WTC11 (cell line): ENCODE measurements at regions not wholly inside any gene's neighbourhood (a gene's known extent, or its start where the extent isn't known, plus 50 kb on each side); places are given as distances from the start of the nearest gene placed in this dataset.

Experiments used
- ATAC-seq: fragments of 200-7000 bp; cut with Tn5 transposase; 2 replicates; pipeline ENCODE4 v1.10.0; 2021; ENCODE audit warnings: mild to moderate bottlenecking, moderate library complexity
- CTCF ChIA-PET: fragments of 300-600 bp; sonication (Branson Sonifier 250); formaldehyde crosslinking; loops from one replicate; lab custom pipeline; 2021; ENCODE audit warnings: antibody characterized with exemption; lab: Charles Lee
- POLR2A ChIA-PET: fragments of 350-600 bp; sonication (Branson Sonifier 250); formaldehyde crosslinking; loops from one replicate; lab custom pipeline; 2021; ENCODE audit warnings: antibody characterized with exemption; lab: Charles Lee
- DNase-seq: peaks from one replicate; pipeline ENCODE4 v3.0.0; 2021; ENCODE audit warnings: low spot score
- H3K27ac Mint-ChIP-seq: 2 replicates; pipeline ENCODE4 v1.8.0; 2021; ENCODE audit warnings: mixed read lengths
- H3K27me3 Mint-ChIP-seq: 2 replicates; pipeline ENCODE4 v1.8.0; 2021; ENCODE audit warnings: low read depth, mild to moderate bottlenecking, moderate library complexity, mixed read lengths
- H3K36me3 Mint-ChIP-seq: 2 replicates; pipeline ENCODE4 v1.8.0; 2021; ENCODE audit warnings: mixed read lengths
- H3K4me1 Mint-ChIP-seq: 2 replicates; pipeline ENCODE4 v1.8.0; 2022; ENCODE audit warnings: mixed read lengths
- H3K4me3 Mint-ChIP-seq: 2 replicates; pipeline ENCODE4 v1.8.0; 2021; ENCODE audit warnings: mild to moderate bottlenecking, moderate library complexity, mixed read lengths
- H3K9me3 Mint-ChIP-seq: 2 replicates; pipeline ENCODE4 v1.8.0; 2021; ENCODE audit warnings: mixed read lengths
- ATF1 ChIP-seq: sonication (generic); formaldehyde crosslinking; IDR thresholded peaks from 2 replicates; pipeline ENCODE4 v1.8.1; 2023; ENCODE audit warnings: mild to moderate bottlenecking, moderate library complexity, missing genetic modification reagents
- CBFB ChIP-seq: sonication (generic); formaldehyde crosslinking; IDR thresholded peaks from 2 replicates; pipeline ENCODE4 v1.8.1; 2022; ENCODE audit warnings: mild to moderate bottlenecking, low read depth, missing genetic modification reagents
- CREB1 ChIP-seq: sonication (generic); formaldehyde crosslinking; IDR thresholded peaks from 2 replicates; pipeline ENCODE4 v1.8.0; 2023; ENCODE audit warnings: mild to moderate bottlenecking, missing genetic modification reagents
- ELF4 ChIP-seq: sonication (generic); formaldehyde crosslinking; IDR thresholded peaks from 2 replicates; pipeline ENCODE4 v1.8.1; 2022; ENCODE audit warnings: low read depth, mild to moderate bottlenecking, moderate library complexity, missing genetic modification reagents
- ESRRA ChIP-seq: sonication (generic); formaldehyde crosslinking; IDR thresholded peaks from 2 replicates; pipeline ENCODE4 v1.8.1; 2022; ENCODE audit warnings: mild to moderate bottlenecking, missing genetic modification reagents, borderline replicate concordance
- ETV6 ChIP-seq: sonication (generic); formaldehyde crosslinking; IDR thresholded peaks from 2 replicates; pipeline ENCODE4 v1.8.1; 2022; ENCODE audit warnings: mild to moderate bottlenecking, missing genetic modification reagents
- GRHL2 ChIP-seq: fragments of 250-450 bp; sonication (Bioruptor Pico); IDR thresholded peaks from 2 replicates; pipeline ENCODE4 v1.8.0; 2022; ENCODE audit warnings: mild to moderate bottlenecking, moderate library complexity; ENCODE audit not compliant: insufficient replicate concordance, severe bottlenecking
- GTF2I ChIP-seq: fragments of 250-450 bp; sonication (Bioruptor Pico); conservative IDR thresholded peaks from 2 replicates; pipeline ENCODE4 v1.4.0; 2021; ENCODE audit warnings: mild to moderate bottlenecking
- HMGA2 ChIP-seq: fragments of 250-450 bp; sonication (Bioruptor Pico); IDR thresholded peaks from 2 replicates; pipeline ENCODE4 v1.4.0; 2021; ENCODE audit warnings: mild to moderate bottlenecking, moderate library complexity
- JAZF1 ChIP-seq: fragments of 250-450 bp; sonication (Bioruptor Pico); IDR thresholded peaks from 2 replicates; pipeline ENCODE4 v1.9.0; 2021; ENCODE audit warnings: moderate library complexity, mild to moderate bottlenecking, inconsistent platforms
- JUN ChIP-seq: sonication (generic); formaldehyde crosslinking; IDR thresholded peaks from 2 replicates; pipeline ENCODE4 v1.8.0; 2023; ENCODE audit warnings: mild to moderate bottlenecking, missing genetic modification reagents
- NR3C1 ChIP-seq: sonication (generic); formaldehyde crosslinking; conservative IDR thresholded peaks from 2 replicates; pipeline ENCODE4 v1.8.1; 2023; ENCODE audit warnings: low read depth, mild to moderate bottlenecking, missing genetic modification reagents
- PREB ChIP-seq: sonication (generic); formaldehyde crosslinking; IDR thresholded peaks from 2 replicates; pipeline ENCODE4 v1.8.1; 2022; ENCODE audit warnings: mild to moderate bottlenecking, missing genetic modification reagents, moderate library complexity, borderline replicate concordance
- RORB ChIP-seq: fragments of 250-450 bp; sonication (Bioruptor Pico); IDR thresholded peaks from 2 replicates; pipeline ENCODE4 v1.9.0; 2021; ENCODE audit warnings: mild to moderate bottlenecking
- SMAD3 ChIP-seq: sonication (generic); formaldehyde crosslinking; IDR thresholded peaks from 2 replicates; pipeline ENCODE4 v1.8.0; 2022; ENCODE audit warnings: missing genetic modification reagents, mild to moderate bottlenecking, borderline replicate concordance
- SMAD4 ChIP-seq: sonication (generic); formaldehyde crosslinking; IDR thresholded peaks from 2 replicates; pipeline ENCODE4 v1.8.0; 2022; ENCODE audit warnings: mild to moderate bottlenecking, missing genetic modification reagents
- TEAD1 ChIP-seq: sonication (generic); formaldehyde crosslinking; IDR thresholded peaks from 2 replicates; pipeline ENCODE4 v1.8.0; 2022; ENCODE audit warnings: mild to moderate bottlenecking, missing genetic modification reagents
- TEAD4 ChIP-seq: sonication (generic); formaldehyde crosslinking; IDR thresholded peaks from 2 replicates; pipeline ENCODE4 v1.8.0; 2022; ENCODE audit warnings: mild to moderate bottlenecking, missing genetic modification reagents
- ZBTB21 ChIP-seq: sonication (generic); formaldehyde crosslinking; IDR thresholded peaks from 2 replicates; pipeline ENCODE4 v1.8.1; 2023; ENCODE audit warnings: mild to moderate bottlenecking, missing genetic modification reagents, borderline replicate concordance
- ZNF138 ChIP-seq: sonication (generic); formaldehyde crosslinking; conservative IDR thresholded peaks from 2 replicates; pipeline ENCODE4 v1.8.1; 2022; ENCODE audit warnings: mild to moderate bottlenecking, moderate library complexity, missing genetic modification reagents
- ZNF263 ChIP-seq: sonication (generic); formaldehyde crosslinking; IDR thresholded peaks from 2 replicates; pipeline ENCODE4 v1.8.1; 2022; ENCODE audit warnings: low read depth, mild to moderate bottlenecking, moderate library complexity, missing genetic modification reagents
- ZNF425 ChIP-seq: fragments of 250-450 bp; sonication (Bioruptor Pico); conservative IDR thresholded peaks from 2 replicates; pipeline ENCODE4 v1.9.0; 2021; ENCODE audit warnings: mild to moderate bottlenecking
- ZNF671 ChIP-seq: fragments of 250-450 bp; sonication (Bioruptor Pico); IDR thresholded peaks from 2 replicates; pipeline ENCODE4 v1.8.0; 2021; ENCODE audit warnings: mild to moderate bottlenecking
- TF ChIP-seq, protein P1 (sequence below): fragments of 250-450 bp; sonication (Bioruptor Pico); IDR thresholded peaks from 2 replicates; pipeline ENCODE4 v2.1.2; 2022; ENCODE audit warnings: mild to moderate bottlenecking, moderate library complexity
- TF ChIP-seq, protein P2 (sequence below): sonication (generic); formaldehyde crosslinking; IDR thresholded peaks from 2 replicates; pipeline ENCODE4 v1.8.0; 2022; ENCODE audit warnings: mild to moderate bottlenecking, missing genetic modification reagents
- TF ChIP-seq, protein P3 (sequence below): sonication (generic); formaldehyde crosslinking; conservative IDR thresholded peaks from 2 replicates; pipeline ENCODE4 v1.8.1; 2023; ENCODE audit warnings: mild to moderate bottlenecking, low read depth, missing genetic modification reagents, moderate library complexity

DNA sequence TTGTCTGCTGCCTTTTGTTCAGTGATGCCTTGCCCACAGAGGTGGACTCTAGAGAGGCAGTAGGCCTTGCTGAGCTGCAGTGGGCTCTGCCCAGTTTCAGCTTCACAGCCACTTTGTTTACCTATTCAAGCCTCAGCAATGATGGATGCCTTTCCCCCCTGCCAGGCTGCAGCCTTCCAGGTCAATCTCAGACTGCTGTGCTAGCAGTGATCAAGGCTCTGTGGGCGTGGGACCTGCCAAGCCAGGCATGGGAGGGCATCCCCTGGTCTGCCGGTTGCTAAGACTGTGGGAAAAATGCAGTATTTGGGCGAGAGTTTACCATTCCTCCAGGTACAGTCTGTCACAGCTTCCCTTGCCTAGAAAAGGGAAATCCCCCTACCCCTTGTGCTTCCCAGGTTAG lies 175.2 kb upstream of the PBDC1 start:
- ChIA-PET POLR2A (no interaction called here), CTCF (no interaction called here)
- TF ChIP-seq RORB (CRISPR knock-in tag) (no peak), ETV6 (CRISPR knock-in tag) (no peak), ELF4 (CRISPR knock-in tag) (no peak), HMGA2 (CRISPR knock-in tag) (no peak)
- TF ChIP-seq, protein P1, sequence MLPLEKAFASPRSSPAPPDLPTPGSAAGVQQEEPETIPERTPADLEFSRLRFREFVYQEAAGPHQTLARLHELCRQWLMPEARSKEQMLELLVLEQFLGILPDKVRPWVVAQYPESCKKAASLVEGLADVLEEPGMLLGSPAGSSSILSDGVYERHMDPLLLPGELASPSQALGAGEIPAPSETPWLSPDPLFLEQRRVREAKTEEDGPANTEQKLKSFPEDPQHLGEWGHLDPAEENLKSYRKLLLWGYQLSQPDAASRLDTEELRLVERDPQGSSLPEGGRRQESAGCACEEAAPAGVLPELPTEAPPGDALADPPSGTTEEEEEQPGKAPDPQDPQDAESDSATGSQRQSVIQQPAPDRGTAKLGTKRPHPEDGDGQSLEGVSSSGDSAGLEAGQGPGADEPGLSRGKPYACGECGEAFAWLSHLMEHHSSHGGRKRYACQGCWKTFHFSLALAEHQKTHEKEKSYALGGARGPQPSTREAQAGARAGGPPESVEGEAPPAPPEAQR (CRISPR knock-in tag): no peak
- TF ChIP-seq, protein P2, sequence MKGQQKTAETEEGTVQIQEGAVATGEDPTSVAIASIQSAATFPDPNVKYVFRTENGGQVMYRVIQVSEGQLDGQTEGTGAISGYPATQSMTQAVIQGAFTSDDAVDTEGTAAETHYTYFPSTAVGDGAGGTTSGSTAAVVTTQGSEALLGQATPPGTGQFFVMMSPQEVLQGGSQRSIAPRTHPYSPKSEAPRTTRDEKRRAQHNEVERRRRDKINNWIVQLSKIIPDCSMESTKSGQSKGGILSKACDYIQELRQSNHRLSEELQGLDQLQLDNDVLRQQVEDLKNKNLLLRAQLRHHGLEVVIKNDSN (CRISPR knock-in tag): no peak
- ATAC-seq (no peak), DNase-seq (no peak)
- H3K27me3 Mint-ChIP-seq: peaks cover 8% of the 10 kb centered on the region
- H3K9me3 Mint-ChIP-seq: peaks cover 19% of the 10 kb centered on the region
- no peak overlapping the region for H3K4me3 Mint-ChIP-seq
- H3K36me3 Mint-ChIP-seq: no peaks in the 10 kb centered on the region
- H3K27ac Mint-ChIP-seq: no peak overlapping the region
- H3K4me1 Mint-ChIP-seq: no peaks in the 10 kb centered on the region

DNA sequence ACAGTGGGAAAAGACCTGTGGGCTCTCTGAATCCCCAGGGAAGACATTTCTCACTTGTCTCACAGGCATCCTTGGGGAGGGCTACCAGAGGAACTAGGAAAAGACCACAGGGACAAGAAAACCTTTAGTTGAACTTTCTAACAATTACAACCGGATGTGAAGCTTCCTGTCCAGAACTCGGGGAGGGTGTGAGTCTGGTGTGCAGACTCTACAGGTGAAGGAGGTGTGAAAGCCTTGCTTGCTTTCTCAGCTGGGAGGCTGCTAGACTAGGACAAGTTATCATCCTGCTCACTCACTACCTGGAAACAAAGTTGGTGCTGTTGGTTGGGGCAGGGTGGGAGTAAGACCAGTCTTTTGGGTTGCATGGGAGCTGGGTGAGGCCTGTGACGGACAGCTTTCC lies 158.5 kb upstream of the PBDC1 start:
- DNase-seq (no peak), ATAC-seq (no peak)
- TF ChIP-seq NR3C1 (CRISPR knock-in tag): no peak
- TF ChIP-seq ZBTB21 (CRISPR knock-in tag): no peak
- TF ChIP-seq RORB (CRISPR knock-in tag): no peak
- TF ChIP-seq TEAD1 (CRISPR knock-in tag): no peak
- Mint-ChIP-seq H3K27ac (no peak overlapping the region), H3K4me3 (no peak overlapping the region), H3K27me3 (peaks cover 5% of the 10 kb centered on the region), H3K36me3 (peaks cover 10% of the 10 kb centered on the region), H3K4me1 (no peaks in the 10 kb centered on the region), H3K9me3 (peaks cover 48% of the 10 kb centered on the region)
- CTCF ChIA-PET: no interaction called here
- POLR2A ChIA-PET: no interaction called here

GRCh38 chrX:76026292-76026691 lies 146.6 kb upstream of the PBDC1 start:
- H3K27ac Mint-ChIP-seq: no peak overlapping the region
- ATAC-seq (no peak), DNase-seq (no peak)
- 0 out of 2 replicates have a peak, but pooled peaks cover 2% of the 10 kb centered on the region for H3K4me1 Mint-ChIP-seq
- ChIA-PET POLR2A (no interaction called here), CTCF (no interaction called here)
- no peak overlapping the region for H3K4me3 Mint-ChIP-seq
- peaks cover 5% of the 10 kb centered on the region; the same call in 1 of the 2 replicates for H3K27me3 Mint-ChIP-seq
- no peaks in the 10 kb centered on the region for H3K36me3 Mint-ChIP-seq
- H3K9me3 Mint-ChIP-seq: no peaks in the 10 kb centered on the region
- TF ChIP-seq GTF2I (CRISPR knock-in tag) (no peak), ZNF138 (no peak), CBFB (CRISPR knock-in tag) (no peak), ATF1 (no peak), GRHL2 (CRISPR knock-in tag) (no peak), TEAD4 (CRISPR knock-in tag) (no peak), PREB (no peak), ZNF425 (CRISPR knock-in tag) (no peak), JUN (CRISPR knock-in tag) (no peak), SMAD4 (CRISPR knock-in tag) (no peak), TEAD1 (CRISPR knock-in tag) (no peak), JAZF1 (CRISPR knock-in tag) (no peak), ESRRA (CRISPR knock-in tag) (no peak), CREB1 (CRISPR knock-in tag) (no peak), ZNF263 (CRISPR knock-in tag) (no peak), ZNF671 (CRISPR knock-in tag) (no peak), NR3C1 (CRISPR knock-in tag) (no peak), SMAD3 (no peak)
- TF ChIP-seq, protein P3, sequence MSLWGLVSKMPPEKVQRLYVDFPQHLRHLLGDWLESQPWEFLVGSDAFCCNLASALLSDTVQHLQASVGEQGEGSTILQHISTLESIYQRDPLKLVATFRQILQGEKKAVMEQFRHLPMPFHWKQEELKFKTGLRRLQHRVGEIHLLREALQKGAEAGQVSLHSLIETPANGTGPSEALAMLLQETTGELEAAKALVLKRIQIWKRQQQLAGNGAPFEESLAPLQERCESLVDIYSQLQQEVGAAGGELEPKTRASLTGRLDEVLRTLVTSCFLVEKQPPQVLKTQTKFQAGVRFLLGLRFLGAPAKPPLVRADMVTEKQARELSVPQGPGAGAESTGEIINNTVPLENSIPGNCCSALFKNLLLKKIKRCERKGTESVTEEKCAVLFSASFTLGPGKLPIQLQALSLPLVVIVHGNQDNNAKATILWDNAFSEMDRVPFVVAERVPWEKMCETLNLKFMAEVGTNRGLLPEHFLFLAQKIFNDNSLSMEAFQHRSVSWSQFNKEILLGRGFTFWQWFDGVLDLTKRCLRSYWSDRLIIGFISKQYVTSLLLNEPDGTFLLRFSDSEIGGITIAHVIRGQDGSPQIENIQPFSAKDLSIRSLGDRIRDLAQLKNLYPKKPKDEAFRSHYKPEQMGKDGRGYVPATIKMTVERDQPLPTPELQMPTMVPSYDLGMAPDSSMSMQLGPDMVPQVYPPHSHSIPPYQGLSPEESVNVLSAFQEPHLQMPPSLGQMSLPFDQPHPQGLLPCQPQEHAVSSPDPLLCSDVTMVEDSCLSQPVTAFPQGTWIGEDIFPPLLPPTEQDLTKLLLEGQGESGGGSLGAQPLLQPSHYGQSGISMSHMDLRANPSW (CRISPR knock-in tag): no peak
